K562 (cell line): ENCODE measurements at regions not wholly inside any gene's neighbourhood (a gene's known extent, or its start where the extent isn't known, plus 50 kb on each side); places are given as distances from the start of the nearest gene placed in this dataset.

Source experiments
- ATAC-seq: fragments of 200-7000 bp; cut with Tn5 transposase; 3 replicates; pipeline ENCODE4 v1.9.1; 2020; ENCODE audit warnings: moderate library complexity
- BruUV-seq: library from RNA; stranded (reverse); fragments of 400-500 nt; replicated peaks from 2 replicates; lab custom pipeline; 2021; lab: Mats Ljungman, UMichigan
- CTCF ChIA-PET: fragments of 300-600 bp; formaldehyde crosslinking; extraction: SDS; loops from one replicate; lab custom pipeline; 2021; ENCODE audit warnings: low intra/inter-chr PET ratio; lab: Yijun Ruan, JAX
- POLR2A ChIA-PET: fragments of 300-600, 350-650 bp; sonication (Branson Sonifier 250); formaldehyde crosslinking; extraction: SDS; loops from one replicate; lab custom pipeline; 2021; ENCODE audit warnings: antibody characterized with exemption, inconsistent platforms; lab: Yijun Ruan, JAX
- DNase-seq, 4 experiments: peaks; one replicate each; pipeline versions ENCODE4 v3.0.0 to v3.0.0-alpha.2; 2011 to 2018; ENCODE audit warnings: low spot score in 3 of 4, mixed read lengths in 3 of 4; ENCODE audit errors: extremely low read depth in 1 of 4
- FAIRE-seq: peaks from 2 replicates; lab custom pipeline; 2011; peaks lifted over from hg19 to GRCh38; lab: Jason Lieb, UNC
- H2AFZ ChIP-seq: 2 replicates; pipeline ENCODE4 v1.6.0; 2011; ENCODE audit warnings: low read depth, low read length, control low read depth, inconsistent platforms
- H3K27ac ChIP-seq: fragments of 200-600 bp; 3 replicates; pipeline ENCODE4 v1.8.0; 2011; ENCODE audit warnings: low read depth, mild to moderate bottlenecking, control low read depth, inconsistent platforms, low read length, moderate library complexity, mixed read lengths; ENCODE audit errors: extremely low read depth
- H3K27me3 ChIP-seq, 2 experiments: fragments of 300-600 bp in 1 of 2; 2 replicates in 1 of 2; 3 replicates in 1 of 2; pipeline versions ENCODE4 v1.6.0 to v1.8.0; 2011; ENCODE audit warnings: inconsistent platforms in 2 of 2, low read length in 2 of 2, mild to moderate bottlenecking in 1 of 2, mixed read lengths in 1 of 2, moderate library complexity in 1 of 2; ENCODE audit not compliant: control insufficient read depth in 2 of 2, insufficient read depth in 2 of 2
- H3K36me3 ChIP-seq: fragments of 300-600 bp; 3 replicates; pipeline ENCODE4 v1.8.0; 2011; ENCODE audit warnings: mild to moderate bottlenecking, low read length, inconsistent platforms; ENCODE audit not compliant: control insufficient read depth, insufficient read depth
- H3K4me1 ChIP-seq, 2 experiments: fragments of 200-600 bp in 1 of 2; replicated peaks in 1 of 2; 2 replicates in 1 of 2; 3 replicates in 1 of 2; pipeline versions ENCODE4 v1.5.1 to v1.8.0; 2011; ENCODE audit warnings: inconsistent platforms in 2 of 2, low read length in 2 of 2, mild to moderate bottlenecking in 1 of 2, mixed read lengths in 1 of 2, moderate library complexity in 1 of 2; ENCODE audit not compliant: control insufficient read depth in 2 of 2, insufficient read depth in 2 of 2
- H3K4me2 ChIP-seq: 2 replicates; pipeline ENCODE4 v1.6.1; 2011; ENCODE audit warnings: low read length, control low read depth, inconsistent platforms, mixed read lengths; ENCODE audit not compliant: insufficient read depth
- H3K4me3 ChIP-seq: fragments of 200-600 bp; sonication (generic), shearing (Covaris generic); 2 replicates; pipeline ENCODE4 v1.5.1; 2016; ENCODE audit warnings: control low read depth, inconsistent platforms
- H3K79me2 ChIP-seq: fragments of 200-600 bp; 3 replicates; pipeline ENCODE4 v1.8.0; 2011; ENCODE audit warnings: low read length, inconsistent platforms; ENCODE audit not compliant: control insufficient read depth, insufficient read depth
- H3K9ac ChIP-seq, 2 experiments: 2 replicates each; pipeline versions ENCODE4 v1.6.0 to v1.6.1; 2011; ENCODE audit warnings: low read depth in 2 of 2, low read length in 2 of 2, control low read depth in 1 of 2, inconsistent platforms in 1 of 2, mild to moderate bottlenecking in 1 of 2, mixed read lengths in 1 of 2; ENCODE audit not compliant: insufficient read depth in 1 of 2
- H3K9me1 ChIP-seq: one replicate; pipeline ENCODE4 v1.6.0; 2011; ENCODE audit warnings: inconsistent platforms, mild to moderate bottlenecking, low read length, moderate library complexity; ENCODE audit not compliant: control insufficient read depth, insufficient read depth
- H3K9me3 ChIP-seq: replicated peaks from 2 replicates; pipeline ENCODE4 v1.5.1; 2011; ENCODE audit warnings: low read depth, low read length, inconsistent platforms; ENCODE audit not compliant: control insufficient read depth, insufficient read depth
- H4K20me1 ChIP-seq: replicated peaks from 2 replicates; pipeline ENCODE4 v1.6.1; 2011; ENCODE audit warnings: low read length, inconsistent platforms, mixed read lengths; ENCODE audit not compliant: control insufficient read depth, insufficient read depth
- CHCHD3 ChIP-seq: fragments of 250-450 bp; sonication (Bioruptor Pico); IDR thresholded peaks from 2 replicates; pipeline ENCODE4 v2.1.2; 2022; ENCODE audit warnings: mild to moderate bottlenecking
- EP300 ChIP-seq: IDR thresholded peaks from 2 replicates; pipeline ENCODE4 v1.6.1; 2012; ENCODE audit warnings: low read length, improper control_type of control experiment
- EP400 ChIP-seq: fragments of 450-650 bp; IDR thresholded peaks from 2 replicates; pipeline ENCODE4 v1.6.1; 2017; ENCODE audit warnings: antibody characterized with exemption, mild to moderate bottlenecking, moderate library complexity
- HDAC6 ChIP-seq: IDR thresholded peaks from 2 replicates; pipeline ENCODE4 v1.6.1; 2012; ENCODE audit warnings: low read depth, mild to moderate bottlenecking, control low read depth, inconsistent platforms, low read length, moderate library complexity
- KLF6 ChIP-seq: fragments of 250-450 bp; sonication (Bioruptor Pico); IDR thresholded peaks from 2 replicates; pipeline ENCODE4 v1.4.0; 2020; ENCODE audit warnings: mild to moderate bottlenecking, moderate library complexity, borderline replicate concordance
- L3MBTL2 ChIP-seq: fragments of 450-650 bp; IDR thresholded peaks from 2 replicates; pipeline ENCODE4 v1.6.1; 2016; ENCODE audit warnings: mild to moderate bottlenecking, moderate library complexity
- MYNN ChIP-seq, 2 experiments: sonication (generic); formaldehyde crosslinking in 1 of 2; IDR thresholded peaks; 2 replicates each; pipeline versions ENCODE4 v1.5.0 to v1.6.1; 2016 to 2020; ENCODE audit warnings: antibody characterized with exemption in 1 of 2, missing genetic modification reagents in 1 of 2
- NR4A1 ChIP-seq, 2 experiments: fragments of 250-450 bp in 1 of 2; fragments of 450-650 bp in 1 of 2; sonication (Bioruptor Pico) in 1 of 2; IDR thresholded peaks; 2 replicates each; pipeline versions ENCODE4 v1.4.0 to v1.6.1; 2016 to 2020; ENCODE audit warnings: mild to moderate bottlenecking in 2 of 2, missing compliant biosample characterization in 1 of 2, missing genetic modification characterization in 1 of 2, moderate library complexity in 1 of 2
- NUFIP1 ChIP-seq: fragments of 450-650 bp; IDR thresholded peaks from 2 replicates; pipeline ENCODE4 v1.6.1; 2018; ENCODE audit not compliant: partially characterized antibody
- POLR2H ChIP-seq: IDR thresholded peaks from 2 replicates; pipeline ENCODE4 v1.6.1; 2016; ENCODE audit warnings: missing genetic modification characterization, low read depth, mild to moderate bottlenecking, control low read depth, missing compliant biosample characterization, moderate library complexity
- POU5F1 ChIP-seq: fragments of 150-350 bp; IDR thresholded peaks from 2 replicates; pipeline ENCODE4 v1.6.1; 2014; ENCODE audit warnings: borderline replicate concordance, low read length, low read depth, mild to moderate bottlenecking; ENCODE audit not compliant: partially characterized antibody
- SMARCC2 ChIP-seq: fragments of 450-650 bp; IDR thresholded peaks from 2 replicates; pipeline ENCODE4 v1.6.1; 2017; ENCODE audit warnings: antibody characterized with exemption, moderate library complexity, mild to moderate bottlenecking, low read depth
- U2AF2 ChIP-seq: fragments of 200-400 bp; formaldehyde crosslinking; optimal IDR thresholded peaks from 2 replicates; pipeline ENCODE3; 2017; ENCODE audit warnings: low read depth, mild to moderate bottlenecking, low read length
- ZNF384 ChIP-seq: IDR thresholded peaks from 2 replicates; pipeline ENCODE4 v1.6.1; 2012; ENCODE audit warnings: low read depth, low read length, improper control_type of control experiment
- ZNF79 ChIP-seq: fragments of 250-450 bp; sonication (Bioruptor Pico); IDR thresholded peaks from 2 replicates; pipeline ENCODE4 v1.4.0; 2020; ENCODE audit warnings: low read depth, mild to moderate bottlenecking, moderate library complexity
- in situ Hi-C: fragments of 300-500 bp; cut with MboI; formaldehyde crosslinking; loops from 4 replicates; pipeline ENCODE4 v1.15.0; 2018; ENCODE audit warnings: inconsistent platforms, mixed read lengths
- intact Hi-C: fragments of 100-400 bp; cut with micrococcal nuclease; formaldehyde crosslinking; loops from 2 replicates; pipeline ENCODE4 v1.14.2; 2022
- TF ChIP-seq, protein P1 (sequence below): sonication (generic); formaldehyde crosslinking; IDR thresholded peaks from 2 replicates; pipeline ENCODE4 v1.8.1; 2023; ENCODE audit warnings: missing genetic modification reagents, mild to moderate bottlenecking, borderline replicate concordance
- TF ChIP-seq, protein P2 (sequence below): fragments of 250-450 bp; sonication (Bioruptor Pico); IDR thresholded peaks from 2 replicates; pipeline ENCODE4 v1.5.0; 2021; ENCODE audit warnings: mild to moderate bottlenecking, moderate library complexity

DNA sequence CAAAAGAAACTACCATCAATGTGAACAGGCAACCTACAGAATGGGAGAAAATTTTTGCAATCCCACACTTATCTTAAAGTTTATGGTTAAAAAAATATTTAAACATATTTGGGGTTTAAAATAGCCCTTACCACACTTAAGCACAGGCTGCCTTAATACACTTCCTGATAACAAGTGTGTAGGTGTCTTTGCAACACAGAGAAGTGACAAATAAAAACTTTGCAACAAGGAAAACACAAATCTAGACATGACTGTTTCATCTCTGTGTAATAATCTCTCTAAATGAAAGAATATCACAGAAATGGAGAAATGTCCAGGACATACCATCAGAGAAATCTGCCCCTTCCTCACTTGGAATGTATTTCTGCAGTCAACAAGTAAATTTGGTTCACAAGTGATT, 464.1 kb upstream of the ARHGEF26 start:
- DNase-seq: no peak
- H3K4me3 ChIP-seq: no peak overlapping the region
- POLR2A ChIA-PET: no interaction called here
- no peak overlapping the region for H3K4me2 ChIP-seq
- no TSS peak for BruUV-seq
- no peaks in the 10 kb centered on the region for H3K79me2 ChIP-seq
- H3K9ac ChIP-seq: no peak overlapping the region
- intact Hi-C loops: no loop called here
- no peak for FAIRE-seq
- no peaks in the 10 kb centered on the region for H4K20me1 ChIP-seq
- no peak overlapping the region for H2AFZ ChIP-seq
- in situ Hi-C loops: no loop called here
- no peaks in the 10 kb centered on the region for H3K9me3 ChIP-seq
- H3K9me1 ChIP-seq: no peaks in the 10 kb centered on the region
- no peaks in the 10 kb centered on the region for H3K36me3 ChIP-seq
- H3K27ac ChIP-seq: no peak overlapping the region
- H3K4me1 ChIP-seq: no peaks in the 10 kb centered on the region
- no peaks in the 10 kb centered on the region for H3K27me3 ChIP-seq
- no peak for ATAC-seq
- CTCF ChIA-PET: no interaction called here
- TF ChIP-seq, protein P1, sequence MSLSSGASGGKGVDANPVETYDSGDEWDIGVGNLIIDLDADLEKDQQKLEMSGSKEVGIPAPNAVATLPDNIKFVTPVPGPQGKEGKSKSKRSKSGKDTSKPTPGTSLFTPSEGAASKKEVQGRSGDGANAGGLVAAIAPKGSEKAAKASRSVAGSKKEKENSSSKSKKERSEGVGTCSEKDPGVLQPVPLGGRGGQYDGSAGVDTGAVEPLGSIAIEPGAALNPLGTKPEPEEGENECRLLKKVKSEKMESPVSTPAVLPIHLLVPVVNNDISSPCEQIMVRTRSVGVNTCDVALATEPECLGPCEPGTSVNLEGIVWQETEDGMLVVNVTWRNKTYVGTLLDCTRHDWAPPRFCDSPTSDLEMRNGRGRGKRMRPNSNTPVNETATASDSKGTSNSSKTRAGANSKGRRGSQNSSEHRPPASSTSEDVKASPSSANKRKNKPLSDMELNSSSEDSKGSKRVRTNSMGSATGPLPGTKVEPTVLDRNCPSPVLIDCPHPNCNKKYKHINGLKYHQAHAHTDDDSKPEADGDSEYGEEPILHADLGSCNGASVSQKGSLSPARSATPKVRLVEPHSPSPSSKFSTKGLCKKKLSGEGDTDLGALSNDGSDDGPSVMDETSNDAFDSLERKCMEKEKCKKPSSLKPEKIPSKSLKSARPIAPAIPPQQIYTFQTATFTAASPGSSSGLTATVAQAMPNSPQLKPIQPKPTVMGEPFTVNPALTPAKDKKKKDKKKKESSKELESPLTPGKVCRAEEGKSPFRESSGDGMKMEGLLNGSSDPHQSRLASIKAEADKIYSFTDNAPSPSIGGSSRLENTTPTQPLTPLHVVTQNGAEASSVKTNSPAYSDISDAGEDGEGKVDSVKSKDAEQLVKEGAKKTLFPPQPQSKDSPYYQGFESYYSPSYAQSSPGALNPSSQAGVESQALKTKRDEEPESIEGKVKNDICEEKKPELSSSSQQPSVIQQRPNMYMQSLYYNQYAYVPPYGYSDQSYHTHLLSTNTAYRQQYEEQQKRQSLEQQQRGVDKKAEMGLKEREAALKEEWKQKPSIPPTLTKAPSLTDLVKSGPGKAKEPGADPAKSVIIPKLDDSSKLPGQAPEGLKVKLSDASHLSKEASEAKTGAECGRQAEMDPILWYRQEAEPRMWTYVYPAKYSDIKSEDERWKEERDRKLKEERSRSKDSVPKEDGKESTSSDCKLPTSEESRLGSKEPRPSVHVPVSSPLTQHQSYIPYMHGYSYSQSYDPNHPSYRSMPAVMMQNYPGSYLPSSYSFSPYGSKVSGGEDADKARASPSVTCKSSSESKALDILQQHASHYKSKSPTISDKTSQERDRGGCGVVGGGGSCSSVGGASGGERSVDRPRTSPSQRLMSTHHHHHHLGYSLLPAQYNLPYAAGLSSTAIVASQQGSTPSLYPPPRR (CRISPR knock-in tag): no peak
- no peak for TF ChIP-seq NUFIP1
- no peak for TF ChIP-seq NR4A1 (CRISPR knock-in tag; IDR thresholded peaks at IDR 0.05)
- TF ChIP-seq NR4A1 (tag; IDR thresholded peaks at IDR 0.05): no peak
- TF ChIP-seq EP400: no peak
- no peak for TF ChIP-seq EP300
- no peak for TF ChIP-seq KLF6
- no peak for TF ChIP-seq SMARCC2
- TF ChIP-seq, protein P2, sequence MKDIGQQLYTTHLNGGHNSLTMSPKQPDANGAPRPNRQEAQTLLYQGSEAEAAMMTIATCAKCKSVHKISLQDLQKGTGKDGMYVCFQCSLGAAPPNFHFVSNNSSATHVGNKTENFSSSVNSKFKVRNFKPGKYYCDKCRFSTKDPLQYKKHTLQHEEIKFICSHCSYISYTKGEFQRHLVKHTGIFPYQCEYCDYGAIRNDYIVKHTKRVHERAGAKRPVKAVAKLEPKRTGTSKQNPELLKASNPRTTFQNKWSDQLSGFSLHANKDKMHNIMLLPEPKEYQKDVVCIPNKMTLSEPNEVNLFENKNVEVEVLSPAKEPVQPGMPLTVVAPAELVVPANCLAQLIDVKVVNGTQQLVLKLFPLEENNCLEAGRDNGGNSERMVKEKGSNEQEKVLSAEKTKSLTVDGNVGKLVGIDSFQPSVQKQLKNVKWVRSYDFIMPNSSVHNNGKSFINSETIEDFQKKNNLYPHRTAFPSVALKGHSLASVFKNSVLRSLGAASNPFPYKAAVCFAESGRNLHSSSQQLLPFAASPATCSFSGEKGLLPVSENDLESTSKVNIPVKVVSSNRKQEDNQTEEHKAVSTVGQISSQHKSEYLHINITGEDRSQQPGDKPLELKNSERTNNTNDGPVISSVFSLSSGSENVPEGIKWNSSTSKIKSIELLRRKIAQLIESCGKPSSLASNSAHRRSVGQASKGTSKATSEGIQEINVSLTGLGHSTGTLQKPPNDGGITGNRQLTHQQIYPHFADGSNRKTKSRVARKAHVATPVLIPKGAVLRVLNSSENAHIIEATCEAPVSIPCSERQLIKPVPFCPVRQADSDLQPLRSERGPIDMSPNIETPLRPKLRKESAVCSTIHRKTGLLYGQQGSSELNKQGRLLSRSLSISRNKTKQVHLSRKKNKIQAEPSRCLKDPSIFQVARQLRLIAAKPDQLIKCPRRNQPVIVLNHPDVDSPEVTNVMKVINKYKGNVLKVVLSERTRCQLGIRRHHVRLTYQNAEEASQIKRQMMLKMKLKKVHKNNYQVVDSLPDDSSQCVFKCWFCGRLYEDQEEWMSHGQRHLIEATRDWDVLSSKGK: no peak
- no peak for TF ChIP-seq U2AF2
- TF ChIP-seq HDAC6: no peak
- no peak for TF ChIP-seq POU5F1
- no peak for TF ChIP-seq L3MBTL2
- no peak for TF ChIP-seq MYNN (IDR thresholded peaks at IDR 0.05)
- no peak for TF ChIP-seq MYNN (CRISPR knock-in tag; IDR thresholded peaks at IDR 0.05)
- TF ChIP-seq POLR2H (tag): no peak
- no peak for TF ChIP-seq ZNF79
- no peak for TF ChIP-seq CHCHD3
- no peak for TF ChIP-seq ZNF384
